Activated CD4-positive, alpha-beta T cell treated with anti-CD3 and anti-CD28 coated beads, Interleukin-2, amount 10 ng/mL, durations not matched to agents 7 days and 5 days (primary cell): ENCODE measurements at regions not wholly inside any gene's neighbourhood (a gene's known extent, or its start where the extent isn't known, plus 50 kb on each side); places are given as distances from the start of the nearest gene placed in this dataset.

ENCODE experiments used
- CTCF ChIA-PET: fragments of 350-600 bp; sonication (Branson Sonifier 250); formaldehyde crosslinking; loops from one replicate; lab custom pipeline; 2021; ENCODE audit warnings: antibody characterized with exemption; lab: Charles Lee
- POLR2A ChIA-PET: fragments of 350-600 bp; sonication (Branson Sonifier 250); formaldehyde crosslinking; loops from one replicate; lab custom pipeline; 2021; ENCODE audit warnings: antibody characterized with exemption; lab: Charles Lee
- DNase-seq: peaks from one replicate; pipeline ENCODE4 v3.0.0-alpha.2; 2020
- H3K27ac Mint-ChIP-seq: one replicate; pipeline ENCODE4 v1.8.0; 2021; ENCODE audit warnings: mild to moderate bottlenecking, moderate library complexity, mixed read lengths
- H3K27me3 Mint-ChIP-seq: one replicate; pipeline ENCODE4 v1.8.0; 2021; ENCODE audit warnings: mixed read lengths
- H3K36me3 Mint-ChIP-seq: one replicate; pipeline ENCODE4 v1.8.0; 2021; ENCODE audit warnings: low read depth, mixed read lengths
- H3K4me1 Mint-ChIP-seq: one replicate; pipeline ENCODE4 v1.8.0; 2021; ENCODE audit warnings: mixed read lengths
- H3K4me3 Mint-ChIP-seq: one replicate; pipeline ENCODE4 v1.8.0; 2021; ENCODE audit warnings: mild to moderate bottlenecking, moderate library complexity, mixed read lengths
- H3K9me3 Mint-ChIP-seq: one replicate; pipeline ENCODE4 v1.8.0; 2021; ENCODE audit warnings: mixed read lengths

DNA sequence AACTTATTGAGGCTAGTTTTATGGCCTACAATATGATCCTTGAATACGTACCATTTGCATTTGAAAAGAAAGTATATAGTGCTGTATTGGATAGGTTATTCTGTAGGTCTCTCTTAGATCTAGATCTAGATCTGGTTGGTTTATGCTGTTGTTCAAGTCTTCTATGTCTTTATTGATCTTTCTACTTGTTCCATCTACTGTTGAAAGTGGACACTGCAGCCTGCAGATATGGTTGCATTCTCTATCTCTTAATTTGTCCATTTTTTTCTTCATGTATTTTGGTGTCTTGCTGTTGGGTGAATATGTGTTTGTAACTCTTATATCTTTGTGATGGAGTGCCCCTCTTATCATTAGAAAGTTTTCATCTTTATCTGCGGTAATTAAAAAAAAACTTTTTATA is 139.4 kb upstream of the PCDH15 start:
- Mint-ChIP-seq H3K4me1 (no peaks in the 10 kb centered on the region), H3K9me3 (peaks cover 2% of the 10 kb centered on the region), H3K27me3 (no peaks in the 10 kb centered on the region), H3K27ac (no peak overlapping the region), H3K36me3 (no peaks in the 10 kb centered on the region), H3K4me3 (no peak overlapping the region)
- ChIA-PET POLR2A (no interaction called here), CTCF (no interaction called here)
- DNase-seq = no peak

- ChIA-PET CTCF (no interaction called here), POLR2A (no interaction called here)
- no peaks in the 10 kb centered on the region for H3K4me1 Mint-ChIP-seq
- no peak for DNase-seq
- H3K36me3 Mint-ChIP-seq = no peaks in the 10 kb centered on the region
- H3K4me3 Mint-ChIP-seq = no peak overlapping the region
- peaks cover 3% of the 10 kb centered on the region for H3K9me3 Mint-ChIP-seq
- H3K27me3 Mint-ChIP-seq = no peaks in the 10 kb centered on the region
- no peak overlapping the region for H3K27ac Mint-ChIP-seq
Observed at GRCh38 chr10:54914049-54914448, 113.0 kb upstream of the PCDH15 start.

GRCh38 chr10:54909165-54909564 is 108.1 kb upstream of the PCDH15 start:
- POLR2A ChIA-PET = no interaction called here

GRCh38 chr10:54908019-54908418 is 107.0 kb upstream of the PCDH15 start:
- DNase-seq = no peak
- Mint-ChIP-seq H3K27me3 (no peaks in the 10 kb centered on the region), H3K4me3 (no peak overlapping the region), H3K27ac (no peak overlapping the region), H3K36me3 (no peaks in the 10 kb centered on the region), H3K9me3 (peaks cover 2% of the 10 kb centered on the region), H3K4me1 (no peaks in the 10 kb centered on the region)
- ChIA-PET POLR2A (interaction anchor here (0.6 kb wide), 1 partner anchor 1168 kb away, joined by 4 read pairs; no protein-coding TSS in a partner anchor), CTCF (no interaction called here)

More at GRCh38 chr10:54909165-54909564, 108.1 kb upstream of the PCDH15 start:
- DNase-seq = no peak
- Mint-ChIP-seq H3K27me3 (no peaks in the 10 kb centered on the region), H3K27ac (no peak overlapping the region), H3K36me3 (no peaks in the 10 kb centered on the region), H3K4me3 (no peak overlapping the region), H3K9me3 (peaks cover 2% of the 10 kb centered on the region), H3K4me1 (no peaks in the 10 kb centered on the region)
- CTCF ChIA-PET = no interaction called here

DNA sequence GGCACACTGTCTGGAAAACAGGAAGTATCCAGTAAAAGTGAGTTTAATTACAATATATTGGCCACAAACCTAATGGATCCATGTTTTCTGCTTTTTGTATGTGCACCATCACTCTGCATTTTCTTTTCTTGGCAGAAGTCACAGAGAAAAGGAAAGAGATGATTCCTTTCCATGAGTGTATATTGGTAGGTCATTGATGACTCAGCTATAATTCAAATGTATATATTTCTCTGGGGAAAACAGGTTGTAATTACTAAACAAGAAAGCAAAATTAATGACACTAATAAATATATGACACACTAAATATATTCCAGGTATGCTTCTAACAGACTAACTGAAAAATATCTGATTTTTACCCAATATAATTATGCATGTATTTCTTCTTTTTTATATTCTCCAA is 105.9 kb upstream of the PCDH15 start:
- no peaks in the 10 kb centered on the region for H3K4me1 Mint-ChIP-seq
- no peak overlapping the region for H3K27ac Mint-ChIP-seq
- H3K36me3 Mint-ChIP-seq = no peaks in the 10 kb centered on the region
- H3K9me3 Mint-ChIP-seq = peaks cover 2% of the 10 kb centered on the region
- CTCF ChIA-PET = no interaction called here
- POLR2A ChIA-PET = no interaction called here
- H3K27me3 Mint-ChIP-seq = no peaks in the 10 kb centered on the region
- no peak for DNase-seq
- H3K4me3 Mint-ChIP-seq = no peak overlapping the region

DNA sequence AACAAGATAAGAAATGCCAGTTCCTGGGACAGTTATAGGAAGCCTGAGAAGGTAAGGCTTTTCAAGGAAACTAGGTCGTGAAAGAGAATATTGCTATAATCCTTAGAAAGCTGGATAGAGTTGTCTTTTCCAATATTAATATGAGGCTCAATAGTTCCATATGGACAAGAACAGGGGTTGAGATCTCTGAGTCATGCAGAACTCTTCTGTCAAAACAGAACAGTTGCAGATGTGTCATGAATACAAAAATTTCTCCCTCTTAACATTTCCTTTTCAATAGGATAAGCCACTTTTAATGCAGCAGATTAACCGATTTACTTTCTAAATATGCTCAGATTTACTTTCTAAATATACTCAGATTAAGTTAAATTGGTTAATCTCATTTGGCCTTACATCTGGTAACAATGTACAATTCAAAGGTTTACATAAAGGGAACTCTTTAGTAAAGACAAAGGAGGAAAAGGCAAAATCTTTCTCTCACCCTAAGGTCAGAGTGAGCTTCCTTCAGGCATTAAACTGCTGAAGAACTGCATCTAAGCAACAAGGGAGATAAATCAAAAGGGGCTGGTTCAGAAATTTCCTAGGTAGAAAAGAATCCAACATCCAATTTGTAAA is 104.7 kb upstream of the PCDH15 start:
- Mint-ChIP-seq H3K36me3 (no peaks in the 10 kb centered on the region), H3K27ac (no peak overlapping the region), H3K27me3 (no peaks in the 10 kb centered on the region), H3K9me3 (no peaks in the 10 kb centered on the region), H3K4me3 (no peak overlapping the region), H3K4me1 (no peaks in the 10 kb centered on the region)
- ChIA-PET POLR2A (no interaction called here), CTCF (no interaction called here)
- DNase-seq = no peak

DNA sequence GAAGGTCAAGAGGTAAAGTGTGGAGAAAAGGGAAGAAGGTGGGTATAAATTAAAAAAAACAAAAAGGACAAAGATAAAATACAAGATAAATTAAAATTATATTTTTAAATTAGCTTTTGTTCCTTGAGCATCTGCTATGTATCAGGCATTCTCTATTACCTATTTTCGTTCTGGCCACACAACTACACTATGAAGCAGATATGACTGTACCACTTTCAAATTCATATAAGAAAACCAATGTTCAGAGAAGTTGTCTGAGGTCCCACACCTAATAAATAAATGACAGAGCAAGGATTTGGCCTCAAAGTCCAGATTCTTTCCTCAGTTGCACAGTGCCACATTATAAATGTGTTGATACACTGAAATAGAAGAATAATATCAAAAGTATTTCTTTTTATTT is 103.8 kb upstream of the PCDH15 start:
- Mint-ChIP-seq H3K36me3 (no peaks in the 10 kb centered on the region), H3K4me3 (no peak overlapping the region), H3K4me1 (no peaks in the 10 kb centered on the region), H3K9me3 (no peaks in the 10 kb centered on the region), H3K27me3 (no peaks in the 10 kb centered on the region), H3K27ac (no peak overlapping the region)
- DNase-seq = no peak
- ChIA-PET CTCF (no interaction called here), POLR2A (no interaction called here)

- no peak for DNase-seq
- Mint-ChIP-seq H3K4me3 (no peak overlapping the region), H3K27ac (no peak overlapping the region), H3K9me3 (no peaks in the 10 kb centered on the region), H3K4me1 (no peaks in the 10 kb centered on the region), H3K36me3 (no peaks in the 10 kb centered on the region), H3K27me3 (no peaks in the 10 kb centered on the region)
- ChIA-PET CTCF (no interaction called here), POLR2A (no interaction called here)
Observed at GRCh38 chr10:54903745-54904144, 102.7 kb upstream of the PCDH15 start.

DNA sequence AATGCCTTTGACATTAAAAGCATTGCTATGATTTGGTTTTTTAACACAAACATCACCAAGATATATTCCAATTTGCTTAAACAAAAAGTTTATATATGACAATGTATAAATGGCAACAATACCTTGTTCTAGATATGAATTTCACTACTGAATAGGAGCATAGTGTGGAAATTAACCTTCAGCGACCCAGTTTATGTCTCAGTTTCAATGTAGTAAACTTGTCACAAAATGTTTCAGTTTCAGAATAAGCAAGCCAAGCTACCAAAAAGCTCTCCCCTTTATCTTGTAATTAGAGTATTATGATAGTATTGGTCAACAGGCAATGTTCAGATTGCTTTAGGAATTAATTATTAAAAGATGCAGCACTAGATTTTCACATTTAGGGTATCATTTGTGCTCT is 99.6 kb upstream of the PCDH15 start:
- H3K4me1 Mint-ChIP-seq = no peaks in the 10 kb centered on the region
- ChIA-PET CTCF (no interaction called here), POLR2A (no interaction called here)
- H3K27me3 Mint-ChIP-seq = no peaks in the 10 kb centered on the region
- DNase-seq = no peak
- no peak overlapping the region for H3K4me3 Mint-ChIP-seq
- no peaks in the 10 kb centered on the region for H3K9me3 Mint-ChIP-seq
- H3K36me3 Mint-ChIP-seq = no peaks in the 10 kb centered on the region
- H3K27ac Mint-ChIP-seq = no peak overlapping the region

GRCh38 chr10:54880996-54881395 is 80.0 kb upstream of the PCDH15 start:
- Mint-ChIP-seq H3K36me3 (no peaks in the 10 kb centered on the region), H3K9me3 (no peaks in the 10 kb centered on the region), H3K4me1 (no peaks in the 10 kb centered on the region), H3K27me3 (no peaks in the 10 kb centered on the region), H3K27ac (no peak overlapping the region), H3K4me3 (no peak overlapping the region)
- POLR2A ChIA-PET = no interaction called here
- no peak for DNase-seq
- CTCF ChIA-PET = no interaction called here

DNA sequence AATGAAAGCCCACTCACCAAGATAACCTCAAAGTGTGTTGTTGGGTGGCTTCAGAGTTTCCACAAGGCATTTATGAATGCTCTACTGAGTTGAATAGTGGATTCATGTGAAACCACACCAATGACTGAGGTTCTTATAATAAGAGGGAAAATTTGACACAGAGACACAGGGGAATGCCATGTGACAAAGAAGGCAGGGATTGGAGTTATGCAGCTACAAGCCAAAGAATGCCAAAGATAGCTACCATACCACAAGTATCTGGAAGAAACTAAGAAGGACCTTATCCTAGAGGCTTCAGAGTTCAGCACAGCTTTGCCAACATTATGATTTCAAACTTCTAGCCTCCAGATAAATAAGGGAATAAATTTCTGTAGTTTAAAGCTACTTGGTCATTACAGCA is 68.0 kb upstream of the PCDH15 start:
- Mint-ChIP-seq H3K4me1 (no peaks in the 10 kb centered on the region), H3K9me3 (peaks cover 6% of the 10 kb centered on the region), H3K4me3 (no peak overlapping the region), H3K36me3 (no peaks in the 10 kb centered on the region), H3K27me3 (no peaks in the 10 kb centered on the region), H3K27ac (no peak overlapping the region)
- ChIA-PET CTCF (no interaction called here), POLR2A (no interaction called here)
- no peak for DNase-seq

- Mint-ChIP-seq H3K27me3 (no peaks in the 10 kb centered on the region), H3K9me3 (peaks cover 4% of the 10 kb centered on the region), H3K4me3 (no peak overlapping the region), H3K36me3 (no peaks in the 10 kb centered on the region), H3K27ac (no peak overlapping the region), H3K4me1 (no peaks in the 10 kb centered on the region)
- no peak for DNase-seq
- CTCF ChIA-PET = no interaction called here
- POLR2A ChIA-PET = no interaction called here
Observed at GRCh38 chr10:54866666-54867065, 65.6 kb upstream of the PCDH15 start.

- no peak for DNase-seq
- no peaks in the 10 kb centered on the region for H3K27me3 Mint-ChIP-seq
- ChIA-PET CTCF (no interaction called here), POLR2A (no interaction called here)
- H3K4me1 Mint-ChIP-seq = no peaks in the 10 kb centered on the region
- no peak overlapping the region for H3K4me3 Mint-ChIP-seq
- peaks cover under 1% of the 10 kb centered on the region for H3K9me3 Mint-ChIP-seq
- H3K27ac Mint-ChIP-seq = no peak overlapping the region
- H3K36me3 Mint-ChIP-seq = no peaks in the 10 kb centered on the region
Observed at GRCh38 chr10:54854843-54855242, 53.8 kb upstream of the PCDH15 start.

- Mint-ChIP-seq H3K9me3 (no peaks in the 10 kb centered on the region), H3K4me3 (no peak overlapping the region), H3K27me3 (no peaks in the 10 kb centered on the region), H3K27ac (no peak overlapping the region), H3K36me3 (no peaks in the 10 kb centered on the region), H3K4me1 (no peaks in the 10 kb centered on the region)
- DNase-seq = no peak
- ChIA-PET CTCF (no interaction called here), POLR2A (no interaction called here)
Observed at GRCh38 chr10:54854389-54854788, 53.4 kb upstream of the PCDH15 start.
